NCI-H2081 (cell line): ENCODE measurements at regions not wholly inside any gene's neighbourhood (a gene's known extent, or its start where the extent isn't known, plus 50 kb on each side); places are given as distances from the start of the nearest gene placed in this dataset.
"Not testable (repeated sequence)": the region's sequence is repeated elsewhere in the genome, so short reads cannot be mapped to it uniquely, and the experiment has no call there.

ENCODE experiments used
- DNase-seq, 2 experiments: peaks; one replicate each; lab custom pipeline; 2025; lab: John Stamatoyannopoulos, UW

DNA sequence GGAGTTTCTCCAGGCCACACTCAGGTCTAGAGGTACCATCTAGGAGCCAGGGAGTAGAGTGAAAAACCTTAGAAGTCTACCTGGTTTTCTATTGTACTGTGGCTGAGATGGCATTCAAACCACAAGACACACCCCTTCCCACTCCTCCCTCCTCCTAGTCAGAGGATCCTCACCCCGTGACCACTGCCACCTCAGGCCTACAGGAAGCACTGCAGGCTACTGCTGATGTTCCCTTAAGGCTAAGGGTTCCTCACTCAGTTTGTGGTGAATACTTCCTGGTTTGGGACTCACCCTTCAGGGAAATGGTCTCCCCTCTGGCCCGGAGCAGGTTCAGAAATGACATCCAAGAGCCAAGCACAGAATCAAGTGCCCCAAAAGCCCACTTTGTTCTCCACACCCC, 1293.9 kb downstream of the JRKL start:
- DNase-seq = no peak

DNA sequence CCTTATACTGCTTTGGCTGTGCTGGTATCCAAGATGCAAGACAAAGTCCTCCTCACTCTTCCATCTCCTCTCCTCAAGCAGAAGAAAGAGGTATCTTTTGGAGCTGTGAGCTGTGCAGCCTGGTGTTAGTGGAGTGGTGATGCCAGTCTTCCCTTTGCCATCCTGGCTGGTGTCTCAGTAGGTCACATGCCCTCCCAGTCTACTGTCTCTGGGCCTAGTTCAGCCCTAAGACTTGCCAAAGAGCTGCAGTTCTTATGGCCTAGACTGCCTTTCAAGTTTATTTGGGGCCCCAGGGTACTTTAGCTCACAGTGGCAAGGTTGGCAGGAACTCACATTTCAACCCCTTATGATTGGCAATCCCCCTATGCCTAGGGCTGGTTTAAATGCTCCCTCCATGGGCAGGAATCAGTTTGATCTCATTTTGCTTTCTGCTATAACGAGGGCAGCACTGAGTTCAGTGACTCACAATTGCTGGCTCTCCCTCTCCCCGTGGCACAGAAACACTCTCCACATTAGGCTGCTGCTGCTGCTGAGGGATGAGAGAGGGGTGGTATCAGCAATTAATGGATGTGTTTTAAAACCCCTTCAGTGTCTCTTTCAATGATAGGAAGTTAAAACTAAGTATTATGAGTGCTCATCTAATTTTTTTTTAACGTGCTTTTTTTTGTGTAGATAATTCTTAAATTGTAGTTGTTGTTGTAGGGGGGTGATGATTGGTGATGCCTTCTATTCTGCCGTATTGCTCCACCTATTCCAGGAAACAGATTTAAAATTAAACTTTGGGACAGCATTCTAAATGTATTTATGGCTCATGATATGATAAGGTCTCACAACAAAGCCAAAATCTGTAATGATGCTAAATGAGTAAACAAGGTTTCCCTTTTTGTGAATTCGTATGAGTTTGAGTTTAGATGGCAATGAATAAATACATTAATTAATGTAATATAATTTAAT, 1295.0 kb downstream of the JRKL start:
- no peak for DNase-seq

DNA sequence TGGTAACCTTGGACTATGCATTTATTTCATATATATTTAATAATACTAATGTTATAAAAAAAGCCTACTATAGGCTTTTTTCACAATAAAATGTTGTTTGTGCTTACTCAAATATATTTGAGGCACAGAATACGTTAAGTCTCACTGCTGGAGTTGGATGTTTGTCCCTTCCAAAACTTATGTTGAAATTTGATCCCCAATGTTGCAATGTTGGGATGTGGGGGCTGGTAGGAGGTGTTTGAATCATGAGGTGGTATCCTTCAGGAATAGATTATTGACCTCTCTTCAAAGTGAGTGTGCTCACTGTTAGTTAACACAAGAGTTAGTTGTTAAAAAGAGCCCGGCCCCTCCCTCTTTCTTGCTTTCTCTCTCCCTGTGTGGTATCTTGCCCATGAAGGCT, 1295.9 kb downstream of the JRKL start:
- DNase-seq = no peak

DNA sequence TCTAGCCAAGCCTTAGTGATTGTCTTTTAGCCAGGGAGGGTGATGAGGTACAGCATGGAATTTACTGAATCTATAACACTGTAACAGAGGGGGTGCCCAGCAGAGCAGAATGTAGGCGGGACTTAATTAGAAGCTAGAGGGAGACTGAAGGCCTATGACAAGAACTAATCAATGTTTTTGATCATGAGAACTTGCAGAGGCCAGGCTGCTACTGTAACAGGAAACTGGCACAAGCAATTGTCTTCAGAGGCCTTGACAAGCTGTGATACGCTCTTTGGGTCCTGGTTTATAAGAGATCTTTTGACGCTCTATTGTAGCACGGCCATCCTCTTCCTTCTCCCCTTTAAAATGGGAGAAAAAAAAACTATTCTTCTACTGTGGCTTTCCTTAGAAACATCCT, 1297.3 kb downstream of the JRKL start:
- DNase-seq = no peak

DNA sequence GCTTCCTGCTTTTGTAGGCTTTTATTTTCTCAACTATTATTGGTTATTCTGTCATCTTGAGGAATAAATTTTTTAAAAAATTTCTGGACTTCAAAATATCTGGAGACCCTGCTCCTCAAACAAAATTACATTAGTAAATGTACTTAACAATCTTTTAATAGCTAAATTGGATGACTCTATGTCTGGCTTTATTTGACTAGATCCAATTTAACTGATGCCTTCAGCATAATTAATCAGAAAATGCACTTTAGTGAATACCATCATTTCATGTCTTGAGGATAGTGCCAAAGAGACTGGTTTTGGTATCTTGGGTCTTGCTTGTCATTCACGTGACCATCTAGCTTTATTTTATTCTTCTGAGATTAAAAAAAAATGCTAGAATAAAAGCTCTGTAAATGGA, 1301.2 kb downstream of the JRKL start:
- DNase-seq = no peak

DNA sequence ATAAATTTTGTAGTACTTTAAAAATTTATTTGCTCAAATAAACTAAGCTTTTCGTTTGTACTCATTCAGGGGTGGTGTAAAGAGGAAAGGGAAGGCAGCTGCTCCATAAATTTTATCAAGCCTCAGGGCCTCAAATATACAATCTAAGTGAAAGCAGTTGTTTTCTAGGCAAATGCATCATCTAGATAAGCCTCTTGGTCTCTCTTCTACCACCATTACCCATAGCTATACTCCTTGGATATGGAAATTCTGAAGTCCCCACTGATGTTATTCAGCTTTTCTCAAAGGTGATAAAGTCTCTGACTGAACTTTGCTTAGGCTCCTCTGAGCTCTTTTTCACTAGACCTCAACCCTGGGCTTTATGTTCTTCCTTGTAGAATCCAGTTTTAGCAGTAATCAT, 1313.1 kb downstream of the JRKL start:
- no peak for DNase-seq

DNA sequence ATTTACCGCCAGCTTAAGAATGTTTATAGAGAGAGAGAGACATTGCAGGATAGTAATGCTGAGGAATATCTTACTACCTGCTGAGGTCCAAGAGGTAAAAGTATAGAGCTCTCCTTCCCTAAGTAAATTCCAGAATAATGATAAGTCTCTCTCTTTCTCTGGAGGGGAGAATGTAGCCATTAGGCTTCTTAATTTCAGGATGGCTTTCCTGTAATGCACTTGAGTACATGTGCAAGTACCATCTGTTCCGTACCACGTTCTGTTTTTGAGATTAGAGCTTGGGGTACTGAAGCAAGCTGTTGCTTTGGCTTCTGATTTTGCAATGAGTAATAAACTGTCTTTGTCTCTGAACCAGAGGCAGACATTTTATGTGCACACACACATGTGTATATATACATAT, 1314.0 kb downstream of the JRKL start:
- no peak for DNase-seq

DNA sequence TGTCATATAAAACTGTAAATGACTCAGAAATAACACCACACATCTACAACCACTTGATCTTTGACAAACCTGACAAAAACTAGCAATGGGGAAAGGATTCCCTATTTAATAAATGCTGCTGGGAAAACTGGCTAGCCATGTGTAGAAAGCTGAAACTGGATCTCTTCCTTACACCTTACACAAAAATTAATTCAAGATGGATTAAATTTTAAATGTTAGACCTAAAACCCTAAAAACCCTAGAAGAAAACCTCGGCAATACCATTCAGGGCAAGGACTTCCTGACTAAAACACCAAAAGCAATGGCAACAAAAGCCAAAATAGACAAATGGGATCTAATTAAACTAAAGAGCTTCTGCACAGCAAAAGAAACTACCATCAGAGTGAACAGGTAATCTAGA, 1315.3 kb upstream of the CNTN5 start:
- not testable (repeated sequence) for DNase-seq

DNA sequence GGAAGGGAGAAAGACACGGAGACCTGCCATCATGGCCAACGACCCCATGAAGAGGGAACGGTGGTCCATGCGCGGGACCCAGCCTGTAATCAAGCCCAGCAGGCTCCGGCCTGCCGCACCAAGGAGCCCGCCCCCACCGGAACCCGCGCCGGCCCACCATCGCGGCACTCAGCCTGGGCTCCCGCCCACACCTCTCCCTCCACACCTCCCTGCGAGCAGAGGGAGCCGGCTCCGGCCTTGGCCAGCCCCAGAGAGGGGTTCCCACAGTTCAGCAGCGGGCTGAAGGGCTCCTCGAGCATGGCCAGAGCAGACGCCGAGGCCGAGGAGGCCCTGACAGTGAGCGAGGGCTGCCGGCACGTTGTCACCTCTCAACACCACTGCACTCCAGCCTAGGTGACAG, 1302.8 kb upstream of the CNTN5 start:
- DNase-seq = no peak

DNA sequence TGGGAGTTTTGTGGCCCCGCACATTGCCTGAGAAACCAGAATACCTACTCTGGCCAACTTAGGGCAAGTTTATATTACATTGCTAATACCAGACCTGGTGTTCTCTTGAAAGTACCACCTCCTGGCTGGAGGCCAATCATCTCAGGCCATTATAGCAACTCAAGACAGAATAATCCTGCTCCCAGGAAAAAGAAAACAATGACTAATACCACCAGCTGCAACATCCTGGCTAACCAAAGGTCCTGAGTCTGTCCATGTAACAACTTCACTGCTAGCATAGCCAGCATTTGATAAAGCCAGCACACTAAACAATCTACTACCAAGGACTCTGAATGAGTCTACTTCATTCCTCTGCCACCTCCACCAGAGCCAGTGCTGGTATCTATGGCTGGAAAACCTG, 1298.7 kb upstream of the CNTN5 start:
- DNase-seq = no peak

DNA sequence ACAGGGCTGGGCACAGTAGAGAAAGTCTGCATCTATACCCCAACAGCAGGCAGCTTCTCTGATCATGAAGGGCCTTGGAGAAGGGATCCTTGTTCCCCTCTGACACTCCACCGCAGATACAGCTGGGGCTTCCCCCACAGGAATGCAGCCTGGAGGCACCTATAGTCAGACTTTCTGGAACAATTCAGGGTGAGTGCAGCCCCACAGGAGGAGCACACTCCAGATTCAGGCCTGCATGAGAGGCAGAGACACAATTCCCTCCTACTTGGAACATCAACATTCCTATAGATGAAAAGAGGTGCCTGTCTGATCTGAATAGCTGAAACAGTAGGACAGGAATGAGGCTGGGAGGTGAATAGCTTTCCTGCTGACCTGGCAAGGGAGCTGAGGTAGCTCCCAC, 1298.0 kb upstream of the CNTN5 start:
- DNase-seq = no peak

DNA sequence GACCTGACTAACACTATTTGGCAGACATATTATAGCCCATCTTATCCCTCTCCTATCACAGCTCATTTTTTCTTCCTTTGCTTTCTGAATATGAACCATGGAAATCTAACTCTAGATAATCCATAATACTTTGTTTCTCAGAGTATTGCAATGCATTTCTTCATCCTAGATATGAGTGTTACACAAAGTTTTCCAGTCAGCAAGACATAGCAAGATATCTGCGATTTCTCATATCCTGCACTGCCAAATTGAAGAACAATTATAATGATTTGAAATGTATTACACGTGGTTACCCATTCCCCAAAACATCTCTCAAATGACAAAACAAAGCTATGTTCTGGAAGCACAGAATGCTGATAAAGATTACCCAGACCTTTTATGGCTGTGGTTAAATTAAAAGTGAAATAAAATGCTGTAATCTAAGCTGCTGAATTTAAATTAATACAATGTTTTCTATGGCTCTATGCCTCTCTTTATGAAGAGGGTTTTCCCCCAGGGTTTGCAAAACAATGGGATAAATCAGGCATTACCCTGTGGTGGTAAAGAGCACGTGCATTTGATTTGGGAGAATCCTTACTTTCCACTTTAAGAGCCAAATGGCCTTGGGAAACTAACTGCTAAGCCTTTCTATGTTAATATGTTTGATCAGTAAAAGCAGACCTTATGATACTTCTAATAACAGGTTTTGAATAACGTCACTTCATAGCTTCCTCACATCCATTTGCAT, 1291.0 kb upstream of the CNTN5 start:
- DNase-seq = peak; percentile 2 to 69

DNA sequence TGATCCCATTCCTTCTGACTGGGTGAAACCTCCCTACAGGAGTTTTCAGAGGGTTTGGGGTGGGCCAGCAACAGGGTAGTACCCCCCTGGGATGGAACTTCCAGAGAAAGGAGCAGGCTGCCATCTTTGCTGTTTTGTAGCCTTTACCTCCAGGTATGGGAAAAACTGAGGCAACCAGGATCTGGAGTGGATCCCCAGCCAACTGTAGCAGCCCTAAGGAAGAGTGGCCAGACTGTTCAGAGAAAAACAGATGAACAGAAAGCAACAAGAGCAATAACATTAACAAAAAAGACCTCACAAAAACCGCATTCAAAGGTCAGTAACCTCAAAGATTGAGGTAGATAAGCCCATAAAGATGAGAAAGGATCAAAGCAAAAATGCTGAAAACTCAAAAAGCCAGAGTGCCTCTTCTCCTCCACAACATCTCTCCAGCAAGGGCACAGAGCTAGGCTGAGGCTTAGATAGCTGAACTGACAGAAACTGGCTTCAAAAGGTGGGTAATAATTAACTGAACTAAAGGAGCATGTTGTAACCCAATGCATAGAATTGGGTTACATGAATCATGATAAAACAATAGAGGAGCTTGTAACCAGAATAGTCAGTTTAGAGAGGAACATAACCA, 1288.6 kb upstream of the CNTN5 start:
- DNase-seq = no peak

DNA sequence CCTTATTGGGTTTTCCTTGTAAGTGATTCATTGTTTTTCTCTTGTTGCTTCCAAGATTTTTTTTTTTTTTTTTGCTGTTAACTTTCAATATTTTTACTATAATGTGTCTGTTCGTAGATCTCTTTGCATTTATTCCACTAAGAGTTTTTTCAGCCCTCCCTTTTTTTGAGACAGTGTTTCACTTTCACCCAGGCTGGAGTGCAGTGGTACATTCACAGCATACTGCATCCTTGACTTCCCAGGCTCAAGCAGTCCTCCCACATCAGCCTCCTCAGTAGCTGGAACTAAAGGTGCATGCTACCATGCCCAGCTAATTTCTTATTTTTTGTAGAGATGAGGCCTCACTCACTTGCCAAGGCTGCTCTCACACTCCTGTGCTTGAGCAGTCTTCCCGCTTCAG, 1282.0 kb upstream of the CNTN5 start:
- no peak for DNase-seq

DNA sequence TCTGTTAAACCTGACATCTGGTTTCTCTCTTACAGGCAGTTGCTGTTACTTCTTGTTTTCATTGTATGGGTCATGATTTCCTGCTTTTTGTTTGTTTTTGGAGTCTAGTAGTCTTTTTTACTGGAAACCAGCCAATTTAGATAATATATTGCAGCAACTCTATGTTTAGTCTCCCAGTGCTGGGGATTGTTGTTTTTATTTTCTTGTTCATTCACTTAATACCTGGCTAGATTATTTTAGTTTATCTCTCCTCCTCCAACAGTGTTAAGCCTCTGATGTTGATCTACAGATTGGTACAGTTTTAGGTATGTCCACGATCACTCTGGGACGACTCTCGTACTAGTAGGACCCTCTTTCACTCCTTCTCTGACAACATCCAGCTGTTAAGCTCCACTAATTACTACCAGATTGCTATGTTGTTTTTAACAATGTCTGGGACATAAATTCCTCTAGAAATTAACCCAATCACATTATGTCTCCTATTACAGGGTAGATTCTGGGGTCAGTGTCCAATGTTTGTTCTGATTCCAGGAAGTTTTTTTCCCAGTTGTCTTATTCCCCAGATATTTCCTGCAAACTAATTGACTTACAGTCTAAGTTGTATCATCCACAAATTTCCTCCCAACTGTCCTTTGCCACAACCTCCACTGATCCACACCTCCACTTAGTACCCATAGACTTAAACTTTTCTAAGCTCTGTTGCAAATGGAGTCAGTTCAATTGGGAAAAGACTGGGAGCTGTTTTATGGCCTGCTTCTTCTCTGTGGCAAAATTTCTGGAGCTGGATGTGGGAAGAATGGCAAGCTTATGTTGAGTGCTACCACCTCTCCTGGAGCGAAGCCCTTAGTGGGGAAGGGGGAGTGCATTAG, 1280.6 kb upstream of the CNTN5 start:
- peak; percentile 2 to 51 for DNase-seq

DNA sequence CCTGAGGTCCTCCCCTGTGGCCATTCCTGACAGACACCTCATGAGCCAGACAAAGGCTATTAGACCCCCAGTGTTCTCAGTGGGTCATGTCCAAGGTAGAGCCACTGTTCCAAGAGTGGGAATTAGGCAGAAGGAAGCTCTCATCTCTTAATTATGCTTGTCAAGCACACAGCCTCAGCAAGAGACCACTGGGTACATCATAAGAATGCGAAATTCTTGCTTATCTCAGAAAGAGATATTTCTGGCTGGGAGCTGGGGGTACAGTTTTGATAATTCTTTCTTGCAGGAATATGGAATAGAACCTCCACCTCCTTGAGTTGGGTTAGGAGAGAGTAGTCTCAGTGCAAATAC, 1280.0 kb upstream of the CNTN5 start:
- DNase-seq = no peak

DNA sequence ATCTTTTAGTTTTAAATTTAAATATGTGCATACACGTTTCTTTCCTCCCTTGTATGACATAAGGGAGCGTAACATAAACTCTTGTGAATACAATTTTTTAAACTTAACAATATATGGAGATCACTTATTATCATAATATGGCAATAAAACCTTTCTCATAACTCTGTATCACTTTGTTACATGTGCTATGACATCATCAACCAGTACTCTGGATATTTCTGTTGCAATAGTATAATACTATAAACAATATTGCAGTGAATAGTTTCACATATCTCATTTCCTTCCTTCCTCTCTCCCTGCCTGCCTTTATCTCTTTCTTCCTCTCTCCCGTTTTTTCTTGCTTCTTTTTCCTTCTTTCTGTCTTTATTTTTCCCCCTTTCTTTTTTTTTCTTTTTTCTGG, 1278.0 kb upstream of the CNTN5 start:
- no peak for DNase-seq

DNA sequence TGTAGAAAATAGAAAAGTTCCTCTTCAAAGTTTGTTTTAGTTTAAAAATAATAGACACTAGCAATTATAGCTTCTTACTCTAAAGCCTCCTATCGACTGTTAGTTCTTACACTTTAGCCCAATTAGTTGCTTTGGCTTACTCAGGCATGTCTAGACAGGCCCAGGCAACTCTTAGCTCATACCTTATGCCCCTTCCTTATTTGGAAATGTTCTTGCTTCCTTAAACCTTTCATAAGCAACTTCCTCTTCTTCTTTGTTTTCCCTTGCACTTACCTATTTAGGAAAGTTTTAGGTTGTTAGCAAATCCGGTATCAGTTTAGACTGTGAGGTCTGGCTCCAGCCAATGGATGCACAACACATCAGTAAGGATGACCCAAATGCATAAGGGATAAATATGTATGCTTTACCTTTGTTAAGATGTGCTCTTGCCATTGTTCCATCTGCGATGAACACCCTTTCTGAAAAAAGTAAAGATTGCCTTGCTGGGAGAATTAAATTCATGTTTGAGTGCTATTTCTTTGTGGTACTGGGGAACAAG, 1277.5 kb upstream of the CNTN5 start:
- DNase-seq = no peak

DNA sequence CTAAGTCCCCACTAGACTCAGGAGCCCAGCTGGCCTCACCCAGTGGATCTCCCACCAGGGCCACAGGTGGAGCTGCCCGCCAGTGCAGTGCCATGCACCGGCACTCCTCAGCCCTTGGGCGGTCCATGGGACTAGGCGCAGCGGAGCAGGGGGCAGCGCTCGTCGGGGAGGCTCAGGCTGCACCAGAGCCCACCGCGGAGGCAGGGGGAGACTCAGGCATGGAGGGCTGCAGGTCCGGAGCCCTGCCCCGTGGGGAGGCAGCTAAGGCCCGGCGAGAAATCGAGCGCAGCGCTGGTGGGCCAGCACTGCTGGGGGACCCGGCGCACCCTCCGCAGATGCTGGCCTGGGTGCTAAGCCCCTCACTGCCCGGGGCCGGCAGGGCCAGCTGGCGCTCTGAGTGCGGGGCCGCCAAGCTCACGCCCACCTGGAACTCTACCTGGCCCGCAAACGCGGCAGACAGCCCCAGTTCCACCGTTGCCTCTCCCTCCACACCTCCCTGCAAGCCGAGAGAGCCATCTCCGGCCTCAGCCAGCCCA, 1275.2 kb upstream of the CNTN5 start:
- no peak for DNase-seq

DNA sequence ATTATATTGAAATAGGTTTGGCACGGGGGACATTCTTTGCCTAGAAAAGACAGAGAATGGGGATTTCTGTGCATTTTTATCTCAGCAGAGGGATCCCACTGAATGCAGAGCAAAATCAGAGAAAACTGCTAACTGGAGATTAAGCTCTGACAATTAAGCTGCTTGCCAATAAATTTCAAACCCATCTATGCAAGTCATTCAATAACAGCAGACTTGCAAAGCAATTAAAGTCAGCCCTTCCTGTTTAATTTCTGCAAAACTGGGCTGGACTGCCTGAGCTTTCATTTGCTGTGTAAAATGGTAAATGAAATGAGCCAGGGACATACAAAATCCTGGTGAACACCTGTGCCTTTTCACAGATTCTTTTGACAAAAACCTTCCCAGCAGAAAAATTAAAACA, 1273.9 kb upstream of the CNTN5 start:
- DNase-seq = peak; percentile 26 to 79

DNA sequence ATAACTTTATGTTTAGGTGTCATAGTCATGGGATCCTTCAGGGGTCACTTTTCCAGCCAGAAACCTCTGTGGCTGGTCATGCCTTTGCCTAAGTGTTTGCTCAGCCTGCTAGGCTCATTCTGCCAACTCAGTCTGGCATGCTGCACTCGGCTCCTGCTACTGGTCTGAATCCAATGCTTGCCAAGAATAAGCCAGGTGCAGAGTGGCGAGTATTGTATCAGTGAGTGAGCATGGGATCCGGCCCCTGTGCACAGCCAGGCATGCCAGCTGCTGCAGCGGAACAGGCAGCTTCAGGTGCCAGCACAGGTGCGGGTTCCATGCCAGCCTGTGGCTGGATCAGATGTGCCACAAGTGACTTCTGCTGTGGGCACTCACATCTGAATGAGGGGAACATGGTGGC, 1269.3 kb upstream of the CNTN5 start:
- DNase-seq = peak; percentile 83 to 98

DNA sequence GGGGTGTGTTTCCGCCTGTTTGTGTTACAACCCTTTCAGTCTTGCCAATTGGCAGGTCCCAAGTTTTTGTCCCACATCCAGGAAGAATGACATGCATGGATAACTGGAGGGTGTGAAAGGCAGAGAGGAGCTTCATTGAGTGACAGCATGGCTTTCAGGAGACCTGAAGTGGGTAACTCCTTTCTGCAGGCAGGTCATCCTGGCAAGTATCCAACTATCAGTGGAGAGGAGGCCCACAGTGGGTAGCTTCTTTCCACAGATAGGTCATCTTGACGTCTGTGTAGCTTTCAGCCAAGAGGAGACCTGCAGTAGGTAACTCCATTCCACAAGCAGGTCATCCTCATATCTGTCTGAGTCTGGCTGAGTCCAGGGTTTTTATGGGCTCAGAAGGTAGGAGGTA, 1268.8 kb upstream of the CNTN5 start:
- DNase-seq = no peak
